ENCODE measurements at regions not wholly inside any gene's neighbourhood (a gene's known extent, or its start where the extent isn't known, plus 50 kb on each side); places are given as distances from the start of the nearest gene placed in this dataset.
A peak's percentile ranks its signal among the peaks of the same experiment; 100 is the strongest.

DNA sequence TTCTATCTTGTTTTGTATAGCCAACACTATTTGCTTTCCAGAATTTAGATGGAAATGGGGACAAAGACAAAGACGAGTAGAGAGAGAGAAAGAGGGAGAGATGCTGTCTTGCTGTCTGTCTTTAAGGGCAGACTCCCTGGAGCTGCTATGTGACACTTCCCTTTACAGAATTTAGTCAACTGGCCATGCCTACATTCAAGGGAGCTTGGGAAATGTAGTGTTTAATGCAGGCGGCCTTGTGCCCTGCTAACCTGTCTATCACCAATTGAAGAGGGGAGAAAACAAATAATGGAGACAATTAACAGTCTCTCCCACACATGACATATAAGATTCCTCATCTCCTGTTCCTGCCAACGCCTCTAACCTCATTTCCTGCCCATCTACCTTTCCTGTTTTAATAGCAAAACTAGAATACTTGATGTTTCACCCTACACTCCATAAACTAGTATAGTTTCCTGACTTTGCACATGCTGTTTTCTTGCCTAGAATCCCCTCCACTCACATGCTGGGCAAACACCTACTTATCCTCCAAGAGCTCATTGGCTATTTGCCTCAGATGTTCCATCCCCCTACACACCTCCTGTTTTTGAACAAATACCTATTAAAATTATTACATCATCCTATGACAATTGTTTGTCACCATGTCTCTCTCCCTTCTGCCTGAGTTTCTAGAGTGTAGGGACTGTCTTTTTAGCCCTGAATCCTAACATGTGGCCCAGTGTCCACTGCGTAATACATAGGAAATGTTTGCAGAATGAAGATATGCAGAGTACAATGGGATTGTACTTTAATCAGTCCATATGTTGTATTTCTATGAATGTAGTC lies 117.2 kb downstream of the SLC25A24 start:
- no peak for DNase-seq

- DNase-seq: no peak
Observed at GRCh38 chr1:108082001-108082400, 117.0 kb upstream of the VAV3 start.

DNA sequence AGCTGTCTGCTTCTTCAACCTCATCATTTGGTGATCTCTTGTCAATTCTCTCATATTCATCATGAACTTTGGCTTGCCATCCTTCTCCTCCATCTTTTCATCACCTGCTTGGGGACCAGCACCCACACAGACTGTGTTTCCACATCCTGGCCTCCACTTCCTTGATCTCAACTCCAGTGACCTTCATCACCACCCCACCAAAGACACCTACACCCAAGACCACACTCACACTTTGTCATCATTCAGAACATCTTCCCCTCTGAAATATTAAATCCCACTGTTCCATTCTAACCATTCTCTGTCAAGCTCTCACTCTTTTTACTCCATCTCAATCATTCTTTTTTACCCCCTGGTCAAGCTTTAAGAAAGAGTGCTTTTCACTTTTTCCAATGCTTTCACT lies 115.5 kb upstream of the VAV3 start:
- DNase-seq: no peak

- DNase-seq: no peak
Observed at GRCh38 chr1:108079440-108080025, 114.6 kb upstream of the VAV3 start.

DNA sequence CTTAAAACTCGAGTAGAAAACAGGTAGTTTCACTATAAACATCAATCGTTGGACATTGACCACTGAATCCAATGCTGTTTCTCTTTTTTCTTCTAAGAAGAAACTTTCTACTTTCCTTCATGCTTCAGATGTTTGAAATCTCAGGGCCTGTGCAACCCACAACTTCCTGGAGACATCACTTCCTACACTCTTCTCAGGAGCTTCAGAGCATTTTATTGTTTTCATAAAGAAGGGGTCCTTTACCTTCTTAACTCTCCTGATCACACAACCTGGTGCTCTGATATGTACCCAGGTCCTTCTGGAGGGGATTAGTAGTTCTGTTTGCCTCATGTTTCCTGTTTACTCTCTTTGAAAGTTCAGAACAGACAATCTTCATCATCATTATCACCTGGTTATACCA lies 113.0 kb upstream of the VAV3 start:
- DNase-seq: no peak

DNA sequence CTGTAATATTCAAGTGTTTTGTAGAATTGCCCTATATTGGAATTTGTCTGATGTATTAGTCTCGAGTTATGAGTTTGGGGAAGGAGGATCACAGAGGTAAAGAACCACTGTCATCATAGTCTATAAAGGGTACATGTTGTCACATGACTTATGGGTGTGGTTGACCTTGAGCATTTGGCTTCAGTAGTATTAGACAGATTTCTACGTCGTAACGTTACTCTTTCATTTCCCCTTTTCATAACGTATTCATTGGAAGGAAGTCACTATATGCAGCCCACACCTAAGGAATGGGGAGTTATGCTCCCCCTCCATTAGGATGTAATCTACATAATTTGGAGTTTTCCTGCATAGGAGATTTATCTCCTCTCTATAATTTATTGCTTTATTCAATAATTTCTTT lies 110.1 kb upstream of the VAV3 start:
- DNase-seq: no peak

GRCh38 chr1:108072776-108073175 lies 107.8 kb upstream of the VAV3 start:
- DNase-seq: no peak

DNA sequence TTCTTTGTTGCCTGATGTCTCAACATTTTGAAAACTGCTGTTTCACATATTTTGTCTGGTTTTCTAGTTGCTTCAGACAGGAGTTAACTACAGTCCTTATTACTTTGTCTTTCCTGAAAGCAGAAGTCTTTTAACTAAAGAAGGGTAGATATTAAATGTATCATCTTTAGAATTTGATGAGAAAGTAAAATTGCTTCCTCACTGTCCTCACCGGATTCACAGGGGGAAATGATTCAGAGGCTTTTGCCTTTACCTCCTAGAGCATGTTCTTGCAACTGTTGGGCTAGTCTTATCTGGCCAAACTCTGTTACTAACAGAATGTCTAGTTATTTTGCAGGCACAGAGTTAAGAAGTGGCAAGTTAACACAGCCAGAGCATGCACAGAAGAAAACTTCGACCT lies 107.2 kb upstream of the VAV3 start:
- no peak for DNase-seq

GRCh38 chr1:108071601-108072000 lies 106.6 kb upstream of the VAV3 start:
- no peak for DNase-seq

DNA sequence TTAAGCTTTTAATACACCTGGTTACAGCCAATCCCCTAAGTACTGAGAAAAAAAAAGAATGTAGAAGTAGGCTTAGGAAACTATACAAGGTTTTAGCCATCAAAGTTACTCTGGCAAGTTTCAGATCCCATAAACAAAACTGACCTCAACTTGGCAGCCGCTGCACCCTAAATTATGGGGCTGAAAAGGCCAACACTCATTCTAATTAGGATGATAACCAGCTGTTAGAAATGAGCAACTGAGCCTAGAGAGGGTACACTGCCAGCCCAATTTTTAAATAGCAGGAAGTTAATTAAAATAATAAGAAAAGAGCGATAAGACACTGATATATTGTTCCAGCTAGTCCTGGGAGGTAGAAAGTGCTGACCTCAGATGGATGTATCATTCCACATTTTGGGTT lies 105.7 kb upstream of the VAV3 start:
- no peak for DNase-seq

DNA sequence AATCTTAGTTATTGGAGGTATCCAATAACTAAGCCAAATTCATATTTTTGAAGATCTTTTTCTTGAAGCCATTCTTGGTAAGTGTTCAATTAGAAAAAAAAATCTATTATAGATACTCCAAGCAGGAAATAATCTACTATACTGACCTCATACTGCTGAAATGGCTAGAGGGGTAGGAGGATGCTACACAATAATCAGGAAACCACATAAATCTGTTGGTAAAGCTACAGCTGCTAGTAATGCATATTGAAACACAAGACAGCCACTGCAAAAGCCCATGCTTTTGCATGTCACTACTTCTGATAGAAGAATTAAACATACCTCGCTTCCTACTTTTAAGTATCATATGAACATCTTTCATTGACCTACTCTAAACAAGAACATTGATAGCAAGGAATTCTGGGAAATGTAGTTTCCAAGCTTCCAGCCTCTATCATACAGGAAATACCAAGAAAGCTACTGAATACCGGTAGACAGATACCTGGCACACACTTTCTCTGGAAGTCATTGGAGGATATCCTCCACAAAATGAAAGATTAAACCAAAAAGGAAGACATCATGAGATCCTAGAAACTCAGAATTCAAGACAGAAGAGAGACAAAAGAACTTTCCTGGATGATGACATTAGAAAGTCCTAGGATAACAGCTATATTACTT lies 103.0 kb upstream of the VAV3 start:
- no peak for DNase-seq

DNA sequence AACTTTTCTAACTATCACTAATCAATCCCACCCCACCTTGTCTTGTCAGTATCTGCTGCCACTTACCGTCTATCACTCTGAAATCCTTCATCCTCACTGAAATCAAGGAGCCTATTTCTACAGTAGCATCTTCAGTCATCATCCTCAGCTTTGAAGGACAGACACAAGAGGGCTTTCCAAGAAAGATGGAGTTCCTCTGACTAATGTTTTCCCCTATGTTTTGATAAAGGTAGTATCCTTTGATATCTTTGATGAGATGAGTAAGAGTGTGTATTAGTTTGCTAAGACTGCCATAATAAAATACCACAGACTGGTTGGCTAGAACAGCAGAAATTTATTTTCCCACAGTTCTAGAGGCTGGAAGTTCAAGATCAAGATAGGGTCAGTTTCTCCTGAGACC lies 101.8 kb upstream of the VAV3 start:
- no peak for DNase-seq

GRCh38 chr1:108064255-108064654 lies 99.3 kb upstream of the VAV3 start:
- DNase-seq: no peak

DNA sequence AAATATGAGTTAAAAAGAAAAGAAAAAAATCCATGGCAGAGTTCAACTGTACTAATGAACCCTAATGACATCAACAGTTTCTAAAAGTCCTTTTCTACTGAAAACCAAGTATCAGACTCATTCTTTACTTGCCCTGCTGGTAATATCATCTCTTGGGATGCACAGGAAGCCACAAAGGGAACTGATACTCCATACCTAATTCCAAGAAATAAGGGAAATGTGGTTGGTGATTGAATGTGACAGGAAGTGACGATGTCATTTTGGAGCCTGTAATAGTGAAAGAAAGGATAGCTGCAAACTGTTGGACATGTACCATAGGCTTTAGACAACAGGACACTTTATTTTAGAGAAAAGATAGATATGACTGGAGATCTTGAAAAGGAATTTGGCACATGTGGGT lies 98.7 kb upstream of the VAV3 start:
- DNase-seq: no peak

DNA sequence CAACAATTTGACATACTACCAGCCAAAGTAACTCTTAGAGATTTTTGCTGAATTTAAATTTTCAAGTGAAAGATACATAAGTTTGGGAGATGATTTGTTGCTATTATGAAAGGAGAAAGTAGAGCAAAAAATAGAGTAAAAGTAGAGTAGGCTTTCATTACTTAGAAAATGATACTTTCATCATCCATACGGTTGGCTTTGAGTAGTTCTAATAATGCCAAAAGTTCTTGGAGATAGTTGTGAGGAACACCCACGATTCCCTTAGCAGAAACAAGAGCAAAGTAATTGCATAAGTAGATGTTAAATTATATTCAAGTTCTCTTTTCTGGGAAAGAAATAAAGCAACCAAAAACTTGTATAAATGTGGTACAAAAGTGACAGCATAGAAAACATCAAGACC lies 95.0 kb upstream of the VAV3 start:
- DNase-seq: no peak

DNA sequence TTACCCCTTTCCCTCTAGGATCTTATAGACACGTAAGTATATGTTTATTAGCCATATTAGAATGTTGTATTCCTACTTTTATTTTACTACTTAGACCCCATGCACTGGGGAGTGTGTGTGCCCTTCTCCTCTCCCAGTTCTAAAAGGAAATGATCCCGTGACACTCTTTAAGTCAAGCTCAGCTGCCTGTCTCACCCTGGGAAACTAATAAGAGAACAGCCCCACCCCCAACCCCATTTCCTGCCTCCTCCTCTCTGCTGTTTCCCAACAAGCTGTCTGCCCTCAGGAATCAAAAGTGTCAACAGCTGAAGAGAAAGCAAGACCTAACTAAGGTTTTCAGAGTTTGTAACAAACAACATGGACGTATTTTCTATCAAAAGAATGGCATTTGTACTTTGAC lies 92.6 kb upstream of the VAV3 start:
- peak; percentile 7 for DNase-seq

GRCh38 chr1:108056436-108056990 lies 91.5 kb upstream of the VAV3 start:
- DNase-seq: no peak

- DNase-seq: no peak
Observed at GRCh38 chr1:108055387-108055786, 90.4 kb upstream of the VAV3 start.

DNA sequence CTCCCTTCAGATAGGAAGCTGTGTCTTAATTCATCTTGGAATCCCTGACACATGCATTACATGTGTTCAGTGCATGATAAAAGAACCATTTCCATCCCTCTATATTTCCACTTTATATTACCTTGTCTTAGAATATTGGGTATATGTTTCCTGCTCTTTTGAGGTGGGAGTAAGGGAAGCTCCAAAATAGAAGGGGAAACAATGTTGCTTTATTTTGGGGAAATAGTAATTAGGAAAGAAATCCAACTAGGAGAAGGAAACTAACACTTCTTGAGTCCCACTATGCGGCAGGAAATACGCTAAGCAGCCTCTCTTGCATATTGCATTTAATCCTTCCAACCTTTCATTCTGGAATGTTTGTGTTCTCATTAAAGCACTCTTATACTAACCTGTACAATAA lies 89.4 kb upstream of the VAV3 start:
- DNase-seq: no peak

GRCh38 chr1:108053270-108054013 lies 88.5 kb upstream of the VAV3 start:
- DNase-seq: no peak

DNA sequence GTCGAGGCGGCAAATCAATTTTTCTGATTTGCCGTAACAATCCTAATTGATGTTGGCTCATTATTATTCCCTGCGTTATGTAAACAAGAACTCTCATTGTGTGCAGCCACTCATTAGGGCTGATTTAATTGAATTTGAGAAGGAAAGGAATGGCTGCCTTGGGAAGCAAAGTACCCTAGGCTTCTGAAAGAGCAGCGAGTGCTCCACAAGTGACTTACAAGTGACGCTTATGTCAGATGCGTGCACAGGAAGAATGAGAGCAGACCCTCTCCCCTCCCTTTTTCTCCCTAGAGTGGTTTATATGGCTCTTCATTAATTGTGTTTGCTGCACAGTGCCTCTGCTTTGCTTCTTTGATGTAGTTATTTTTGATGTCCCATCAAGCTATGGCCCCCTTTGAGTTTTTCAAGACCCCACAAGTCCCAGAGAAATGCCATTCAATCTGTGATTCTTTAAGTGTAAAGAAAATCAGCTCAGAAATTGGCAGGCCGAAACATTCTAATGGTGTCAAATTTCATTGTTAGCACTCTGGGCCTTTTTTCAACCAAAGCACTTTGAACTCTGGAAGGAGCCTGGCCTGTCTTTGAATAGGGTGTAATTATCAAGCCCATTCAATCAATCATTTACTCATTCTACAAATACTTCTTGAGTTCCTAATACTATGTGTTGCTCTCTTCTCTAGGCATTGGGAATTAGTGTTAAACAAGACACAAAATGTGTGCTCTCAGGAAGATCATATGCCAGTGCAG lies 86.8 kb upstream of the VAV3 start:
- DNase-seq: peak; percentile 37

DNA sequence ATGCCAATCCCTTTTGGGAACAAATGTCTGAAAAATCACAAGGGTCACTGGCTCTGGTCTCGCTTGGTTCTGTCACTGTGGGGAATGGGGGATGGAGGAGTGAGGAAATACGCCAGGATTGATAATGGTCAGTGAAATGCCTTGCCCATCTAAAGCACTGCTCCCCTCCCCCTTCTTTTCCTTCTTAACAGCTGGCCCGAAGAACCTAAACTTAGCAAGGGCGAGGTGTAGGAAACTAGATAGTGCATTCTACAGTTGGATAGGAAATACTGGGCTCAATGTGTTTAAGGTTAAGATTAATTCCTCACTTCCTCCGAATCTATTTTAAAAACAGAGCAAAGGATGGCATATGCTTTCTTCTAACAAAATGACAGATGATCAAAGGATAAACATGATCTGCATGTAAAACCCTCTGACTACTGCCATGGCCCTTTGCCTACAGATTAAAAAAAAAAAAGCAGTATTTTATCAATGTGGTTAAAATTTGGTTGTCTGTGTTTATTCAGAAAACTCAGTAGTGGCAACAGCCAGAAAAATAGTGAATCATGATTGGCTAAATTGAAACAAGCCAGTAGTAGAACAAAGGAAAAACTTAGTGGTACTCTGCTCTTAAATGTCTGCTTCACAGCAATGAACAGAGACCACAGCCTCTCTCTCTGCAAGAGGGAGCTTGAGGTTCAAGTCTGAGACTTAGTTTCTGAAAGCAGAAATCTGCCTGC lies 86.1 kb upstream of the VAV3 start:
- no peak for DNase-seq

All from NCI-H2171 (cell line).